HG03439 (cell line): ENCODE measurements at regions not wholly inside any gene's neighbourhood (a gene's known extent, or its start where the extent isn't known, plus 50 kb on each side); places are given as distances from the start of the nearest gene placed in this dataset.

Experiments
- ATAC-seq: cut with Tn5 transposase; IDR thresholded peaks from one replicate; pipeline ENCODE4 v1.9.1; 2021; ENCODE audit warnings: mild to moderate bottlenecking, moderate library complexity; ENCODE audit not compliant: unreplicated experiment

- no peak for ATAC-seq
Measured at GRCh38 chr10:131683941-131684340, 216.9 kb upstream of the PPP2R2D start.

GRCh38 chr10:131685007-131685406 is 215.8 kb upstream of the PPP2R2D start:
- no peak for ATAC-seq

DNA sequence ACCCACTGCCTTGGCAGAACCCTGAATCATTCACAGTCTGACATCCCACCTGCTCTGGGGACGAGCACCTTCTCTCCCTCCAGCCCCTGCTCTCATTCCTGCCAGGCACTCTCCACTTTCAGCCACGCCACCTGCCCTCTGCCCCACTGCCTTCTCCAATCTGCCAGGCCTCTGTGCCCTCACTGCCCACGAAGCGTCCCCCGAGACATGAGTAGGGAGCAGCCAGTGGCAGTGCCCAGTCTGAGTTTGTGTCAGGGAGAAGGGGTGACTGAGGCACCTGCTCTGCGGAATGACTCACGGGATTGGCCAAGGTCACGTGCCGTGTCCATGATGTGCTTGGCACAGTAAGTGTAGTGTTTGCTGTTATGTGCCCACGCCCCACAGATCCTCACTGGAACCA is 215.2 kb upstream of the PPP2R2D start:
- ATAC-seq = no peak

DNA sequence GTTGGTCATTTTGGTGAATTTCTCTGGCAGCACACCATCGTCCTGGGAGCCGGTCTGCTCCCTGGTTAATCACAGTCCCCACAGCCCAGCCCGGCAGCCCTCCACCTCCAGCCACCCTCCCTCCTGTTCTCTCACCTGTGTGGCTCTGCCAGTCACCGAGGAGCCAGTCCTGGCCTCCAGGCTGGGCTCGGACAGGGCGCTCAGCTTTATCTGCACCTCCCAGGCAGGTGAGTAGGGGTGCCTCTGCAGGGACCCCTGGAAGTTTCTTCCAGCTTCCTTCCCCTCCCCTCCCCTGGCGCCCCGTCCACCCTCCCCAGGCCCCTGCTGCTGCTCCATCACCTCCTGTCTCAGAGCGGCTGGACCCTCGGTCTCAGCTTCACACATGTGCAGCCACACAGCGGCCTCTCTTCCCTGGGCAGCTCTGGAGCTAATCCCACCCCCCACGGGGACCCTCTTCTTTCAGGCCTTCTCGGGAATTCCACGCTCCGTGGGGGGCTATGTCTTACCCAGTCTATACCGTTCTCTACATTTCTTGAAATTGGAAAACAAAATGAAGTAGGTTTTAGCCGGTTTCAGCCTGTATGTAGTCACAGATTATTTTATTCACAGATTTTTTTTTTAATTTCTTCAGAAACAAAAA is 213.9 kb upstream of the PPP2R2D start:
- no peak for ATAC-seq

DNA sequence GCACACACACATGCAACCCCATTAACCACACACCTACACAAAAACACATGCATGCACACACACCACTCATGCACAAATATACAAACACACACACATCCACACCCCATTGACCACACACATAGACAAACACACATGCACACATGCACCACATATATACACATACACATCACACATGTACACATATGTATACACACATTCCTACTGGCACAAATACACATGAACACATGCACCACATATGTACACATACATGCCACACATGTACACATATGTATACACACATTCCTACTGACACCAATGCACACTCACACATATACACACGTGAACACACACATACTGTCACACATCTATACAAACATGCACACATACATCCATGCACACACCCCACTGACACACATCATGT is 212.5 kb upstream of the PPP2R2D start:
- ATAC-seq = no peak

- ATAC-seq = no peak
Measured at GRCh38 chr10:131689016-131689415, 211.8 kb upstream of the PPP2R2D start.

DNA sequence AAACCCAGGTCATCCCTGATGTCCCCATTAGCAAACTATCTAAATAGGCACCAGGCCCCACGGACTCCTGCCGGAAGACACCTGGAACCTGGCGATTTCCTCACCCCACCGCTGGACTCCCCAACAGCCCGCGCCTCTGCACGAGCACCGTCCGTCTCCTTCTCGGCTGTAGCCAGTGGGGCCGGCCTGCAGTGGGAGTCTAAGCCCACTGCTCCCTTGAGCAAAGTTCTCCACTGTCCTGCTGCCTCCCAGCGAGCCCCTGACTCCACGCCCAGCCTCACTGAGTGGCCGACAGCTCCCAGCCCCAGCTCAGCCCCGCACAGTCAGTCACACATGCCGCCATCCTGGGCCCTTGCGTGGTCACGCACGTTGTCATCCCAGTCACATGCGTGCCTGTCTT is 211.3 kb upstream of the PPP2R2D start:
- no peak for ATAC-seq

- no peak for ATAC-seq
Measured at GRCh38 chr10:131689954-131690757, 210.7 kb upstream of the PPP2R2D start.

DNA sequence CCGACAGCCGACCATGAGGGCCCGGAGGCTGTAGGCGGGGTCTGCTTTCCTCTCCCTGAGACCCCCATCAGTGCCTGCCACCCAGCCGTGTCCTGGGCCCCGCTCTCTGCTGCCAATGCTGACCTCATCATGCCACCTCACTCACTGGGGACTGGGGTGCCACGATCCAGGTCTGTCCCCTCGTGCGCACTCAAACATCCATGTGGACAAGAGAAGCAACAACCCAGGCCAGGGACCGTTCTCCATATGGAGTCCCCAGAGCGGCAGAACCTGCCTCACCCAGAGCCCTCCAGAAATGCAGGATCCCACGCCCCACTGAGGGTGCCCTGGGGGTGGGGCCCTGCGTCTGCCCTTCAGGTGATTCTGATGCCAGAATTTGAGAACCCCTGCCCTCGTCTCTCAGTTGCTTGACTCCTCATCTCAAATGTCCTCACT is 210.0 kb upstream of the PPP2R2D start:
- no peak for ATAC-seq

DNA sequence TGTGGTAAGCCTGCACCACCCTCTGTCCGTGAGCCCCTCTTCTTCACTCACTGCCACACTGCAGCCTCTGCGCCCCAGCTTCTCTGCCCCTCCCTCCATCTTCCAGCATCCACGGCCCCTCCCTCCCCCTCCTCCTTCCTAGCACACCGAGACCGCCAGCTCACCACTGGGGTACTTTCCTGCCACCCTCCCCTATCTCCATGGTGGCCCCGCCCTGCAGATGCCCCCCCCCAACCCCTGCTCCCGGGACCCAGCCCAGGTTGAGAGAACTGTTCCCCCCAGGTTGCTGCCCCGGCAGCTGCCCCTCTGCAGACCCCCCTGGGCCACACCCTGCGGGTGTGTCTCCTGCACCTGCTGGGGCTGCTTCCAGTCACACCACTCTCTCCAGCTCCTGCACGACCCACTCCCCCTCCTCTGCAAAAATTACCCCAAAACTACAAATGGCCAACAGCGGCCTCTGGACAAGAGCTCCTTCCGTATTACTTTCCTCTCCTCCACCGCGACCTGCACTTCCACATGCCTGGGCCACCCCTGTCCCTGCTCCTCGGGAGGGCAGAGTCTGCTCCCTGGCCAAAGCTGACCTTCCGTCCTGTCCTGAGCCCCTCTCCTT is 209.2 kb upstream of the PPP2R2D start:
- ATAC-seq = no peak

DNA sequence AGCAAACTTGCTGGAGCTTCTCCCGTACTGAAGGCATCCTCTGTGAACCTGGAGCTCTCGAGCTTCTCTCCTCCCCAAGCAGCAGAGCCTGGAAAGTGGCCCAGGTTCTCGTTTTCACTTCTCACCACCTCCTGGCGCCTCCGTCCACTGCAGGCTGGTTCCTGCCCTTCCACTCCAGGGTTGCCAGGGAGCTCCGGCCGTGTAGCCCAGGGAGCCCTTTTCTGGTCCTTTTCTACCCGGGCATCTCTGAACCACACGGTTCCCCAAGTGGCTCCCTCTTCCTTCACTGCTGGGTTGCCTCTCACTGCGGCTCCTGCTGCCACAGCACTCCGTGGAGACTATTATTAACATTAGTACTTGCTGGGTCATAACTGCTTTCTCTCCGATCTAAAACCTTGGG is 208.6 kb upstream of the PPP2R2D start:
- no peak for ATAC-seq

DNA sequence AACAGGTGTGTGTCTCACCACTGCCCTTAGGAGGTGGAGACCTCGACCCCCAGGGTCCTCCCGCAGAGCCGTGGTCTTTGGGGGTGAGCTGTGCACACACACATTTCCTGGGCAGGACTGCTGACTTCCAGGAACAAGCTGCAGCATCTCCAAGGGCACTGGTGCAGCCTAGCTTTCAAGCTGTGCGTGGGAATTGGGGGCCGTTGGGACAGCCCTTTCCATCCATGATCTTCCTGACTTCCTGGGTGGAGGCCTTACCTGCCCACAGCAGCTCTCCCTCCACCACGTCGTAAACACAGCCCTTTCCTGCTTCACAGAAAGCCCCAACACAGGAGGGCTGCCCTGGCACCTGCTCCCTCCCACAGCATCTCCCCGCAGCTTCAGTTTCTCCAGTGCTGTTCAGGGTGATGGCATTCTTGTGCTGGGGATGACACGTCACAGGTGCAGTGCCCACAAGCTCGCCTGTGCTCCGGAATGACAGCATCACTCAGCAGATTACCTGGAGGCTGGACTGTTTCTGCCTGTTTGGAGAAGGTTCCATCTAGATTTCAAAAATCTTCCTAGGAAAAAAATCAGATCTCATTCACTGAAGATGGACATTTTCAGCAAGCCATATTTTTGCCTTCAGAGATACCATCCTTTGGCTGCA is 208.0 kb upstream of the PPP2R2D start:
- ATAC-seq = no peak

DNA sequence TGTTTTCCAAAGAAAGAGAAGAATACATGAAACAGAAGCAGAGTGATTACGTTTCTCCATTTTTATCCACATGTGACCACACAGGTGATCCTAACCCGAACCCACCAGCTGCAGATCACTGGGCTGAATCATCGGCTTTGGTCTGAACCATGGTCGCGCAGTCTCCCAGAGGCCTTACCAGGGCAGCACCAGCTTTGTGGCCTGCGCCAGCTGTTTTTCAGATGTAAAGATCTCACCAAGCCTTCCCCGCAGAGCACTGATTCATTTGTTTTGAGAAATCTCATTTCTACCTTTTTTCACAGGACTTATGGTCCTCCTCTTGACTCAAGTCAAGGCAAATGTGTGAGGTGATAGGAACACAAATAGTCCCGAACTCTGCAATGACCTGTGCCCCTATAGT is 207.0 kb upstream of the PPP2R2D start:
- no peak for ATAC-seq

- no peak for ATAC-seq
Measured at GRCh38 chr10:131694168-131694780, 206.5 kb upstream of the PPP2R2D start.

DNA sequence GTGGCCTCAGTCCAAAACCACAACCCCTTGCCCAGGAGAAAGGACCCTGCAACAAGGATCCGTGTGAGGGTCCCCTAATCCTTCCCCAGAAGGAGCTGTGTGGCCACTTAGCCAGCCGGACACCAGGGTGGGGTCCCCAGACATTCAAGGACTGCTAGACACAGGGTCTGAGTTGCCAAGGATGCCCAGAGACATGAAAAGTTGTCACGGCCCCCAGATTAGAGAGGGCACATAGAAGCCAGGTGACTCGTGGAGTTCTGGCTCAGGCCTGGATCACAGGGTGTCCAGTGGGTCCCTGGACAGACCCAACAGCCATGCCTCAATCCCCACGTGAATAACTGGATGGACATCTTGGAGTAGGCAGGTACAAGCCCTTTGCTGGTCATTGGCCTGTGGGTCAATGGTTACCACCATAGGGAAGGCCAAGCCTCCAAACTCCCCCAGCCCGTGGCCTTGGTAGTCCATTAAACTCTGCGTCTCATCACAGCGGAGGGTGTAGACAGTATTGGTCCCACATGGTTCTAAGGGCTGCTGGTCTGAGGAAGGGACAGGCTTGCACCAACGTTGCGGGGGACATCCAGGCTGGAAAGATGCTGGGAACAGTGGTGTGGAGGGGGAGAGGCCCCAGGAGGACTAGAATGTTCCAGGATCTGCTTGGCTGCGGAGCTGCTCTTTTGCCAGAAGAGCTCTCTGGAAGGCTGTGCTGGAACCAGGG is 205.9 kb upstream of the PPP2R2D start:
- ATAC-seq = no peak

- no peak for ATAC-seq
Measured at GRCh38 chr10:131695496-131696165, 205.2 kb upstream of the PPP2R2D start.

DNA sequence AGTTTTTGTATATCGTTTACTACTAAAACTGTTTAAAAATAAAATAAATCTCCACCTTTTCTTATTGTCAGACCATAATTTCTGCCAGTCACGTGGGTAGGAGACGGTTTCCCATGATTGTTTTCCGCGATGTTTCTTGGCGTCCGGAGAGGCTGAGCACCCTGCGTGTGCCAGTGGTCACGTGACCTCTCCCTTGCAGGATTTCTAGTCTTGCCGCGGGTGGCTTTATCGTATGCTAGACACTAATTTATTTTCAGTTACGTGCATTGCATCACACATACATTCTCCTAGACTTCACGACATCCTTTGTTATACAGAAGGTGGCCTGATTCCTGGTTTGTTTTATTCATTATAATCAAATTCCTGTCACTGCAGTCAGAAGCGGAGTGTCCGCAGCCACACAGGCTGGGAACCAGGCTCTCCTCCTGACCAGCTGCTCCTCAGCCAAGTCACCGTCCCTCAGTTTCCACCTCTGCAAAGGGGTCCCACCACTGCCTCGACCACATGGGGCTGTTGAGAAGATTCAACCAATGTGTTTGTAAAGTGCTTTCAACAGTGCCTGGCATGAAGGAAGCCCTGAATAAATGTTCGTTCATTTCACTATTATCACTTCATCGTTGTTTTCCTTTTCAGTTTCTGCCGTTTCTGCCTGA is 203.2 kb upstream of the PPP2R2D start:
- no peak for ATAC-seq

GRCh38 chr10:131698232-131698631 is 202.6 kb upstream of the PPP2R2D start:
- ATAC-seq = no peak

GRCh38 chr10:131698986-131699385 is 201.8 kb upstream of the PPP2R2D start:
- ATAC-seq = no peak
